Right atrium auricular region (tissue), 2 donors: ENCODE measurements at regions not wholly inside any gene's neighbourhood (a gene's known extent, or its start where the extent isn't known, plus 50 kb on each side); places are given as distances from the start of the nearest gene placed in this dataset.
"Not testable (repeated sequence)": the region's sequence is repeated elsewhere in the genome, so short reads cannot be mapped to it uniquely, and the experiment has no call there.

Source experiments
- DNase-seq: peaks from one replicate; pipeline ENCODE4 v3.0.0-alpha.2; 2019; ENCODE audit warnings: low spot score
- H3K27ac ChIP-seq, 2 donors: fragments of 200-600 bp; sonication (generic); 1 replicate in 1 of 2; 2 replicates in 1 of 2; pipeline ENCODE4 v1.5.1; 2016 to 2019
- H3K27me3 ChIP-seq, 2 donors: fragments of 200-600 bp; sonication (generic); one replicate each; pipeline versions ENCODE4 v1.5.1 to v1.6.0; 2017 to 2019
- H3K36me3 ChIP-seq: fragments of 200-600 bp; sonication (generic); one replicate; pipeline ENCODE4 v1.5.1; 2016
- H3K4me1 ChIP-seq, 2 donors: fragments of 200-600 bp; sonication (generic); one replicate each; pipeline versions ENCODE4 v1.5.1 to v1.6.0; 2017 to 2019
- H3K4me3 ChIP-seq, 2 donors: fragments of 200-600 bp; sonication (generic); 1 replicate in 1 of 2; 2 replicates in 1 of 2; pipeline ENCODE4 v1.5.1; 2017 to 2019; ENCODE audit warnings: mild to moderate bottlenecking in 1 of 2, moderate library complexity in 1 of 2
- H3K9me3 ChIP-seq, 2 donors: fragments of 200-600 bp; sonication (generic); one replicate each; pipeline ENCODE4 v1.5.1; 2019
- CTCF ChIP-seq, 2 donors: fragments of 200-600 bp; sonication (generic); IDR thresholded peaks; one replicate each; pipeline ENCODE4 v1.5.1; 2019; ENCODE audit warnings: antibody characterized with exemption in 2 of 2

GRCh38 chr14:97061198-97061597, 264.0 kb downstream of the VRK1 start:
- Histone ChIP-seq H3K4me1 (no peaks in the 10 kb centered on the region), H3K36me3 (no peaks in the 10 kb centered on the region), H3K9me3 (no peaks in the 10 kb centered on the region), H3K4me3 (no peak overlapping the region), H3K27ac (no peak overlapping the region), H3K27me3 (no peaks in the 10 kb centered on the region)
- no peak for DNase-seq
- TF ChIP-seq CTCF (IDR thresholded peaks at IDR 0.05): no peak

GRCh38 chr14:97061714-97062113, 264.5 kb downstream of the VRK1 start:
- DNase-seq: no peak
- no peaks in the 10 kb centered on the region for H3K27me3 ChIP-seq
- H3K4me3 ChIP-seq: no peak overlapping the region
- no peak for TF ChIP-seq CTCF (IDR thresholded peaks at IDR 0.05)
- H3K9me3 ChIP-seq: no peaks in the 10 kb centered on the region
- no peaks in the 10 kb centered on the region for H3K4me1 ChIP-seq
- H3K36me3 ChIP-seq: no peaks in the 10 kb centered on the region
- no peak overlapping the region for H3K27ac ChIP-seq

GRCh38 chr14:97065305-97066067, 268.3 kb downstream of the VRK1 start:
- Histone ChIP-seq H3K9me3 (no peaks in the 10 kb centered on the region), H3K27me3 (no peaks in the 10 kb centered on the region), H3K27ac (no peak overlapping the region), H3K36me3 (no peaks in the 10 kb centered on the region), H3K4me1 (no peaks in the 10 kb centered on the region), H3K4me3 (no peak overlapping the region)
- no peak for DNase-seq
- no peak for TF ChIP-seq CTCF (IDR thresholded peaks at IDR 0.05)

- Histone ChIP-seq H3K4me3 (no peak overlapping the region), H3K27me3 (no peaks in the 10 kb centered on the region), H3K27ac (no peak overlapping the region), H3K4me1 (no peaks in the 10 kb centered on the region), H3K9me3 (no peaks in the 10 kb centered on the region), H3K36me3 (no peaks in the 10 kb centered on the region)
- no peak for DNase-seq
- TF ChIP-seq CTCF (IDR thresholded peaks at IDR 0.05): no peak
Measured at GRCh38 chr14:97066068-97066899, 269.1 kb downstream of the VRK1 start.

GRCh38 chr14:97068293-97068692, 271.1 kb downstream of the VRK1 start:
- H3K4me1 ChIP-seq, H3K9me3 ChIP-seq, DNase-seq, H3K4me3 ChIP-seq, H3K36me3 ChIP-seq, H3K27ac ChIP-seq, H3K27me3 ChIP-seq: not testable (repeated sequence)

- Histone ChIP-seq H3K9me3 (no peaks in the 10 kb centered on the region), H3K4me1 (no peaks in the 10 kb centered on the region), H3K27ac (no peak overlapping the region), H3K27me3 (no peaks in the 10 kb centered on the region), H3K36me3 (no peaks in the 10 kb centered on the region), H3K4me3 (no peak overlapping the region)
- no peak for DNase-seq
- no peak for TF ChIP-seq CTCF (IDR thresholded peaks at IDR 0.05)
Measured at GRCh38 chr14:97070259-97070658, 273.1 kb downstream of the VRK1 start.
